ENCODE measurements at regions not wholly inside any gene's neighbourhood (a gene's known extent, or its start where the extent isn't known, plus 50 kb on each side); places are given as distances from the start of the nearest gene placed in this dataset.
A peak's percentile ranks its signal among the peaks of the same experiment; 100 is the strongest.

DNA sequence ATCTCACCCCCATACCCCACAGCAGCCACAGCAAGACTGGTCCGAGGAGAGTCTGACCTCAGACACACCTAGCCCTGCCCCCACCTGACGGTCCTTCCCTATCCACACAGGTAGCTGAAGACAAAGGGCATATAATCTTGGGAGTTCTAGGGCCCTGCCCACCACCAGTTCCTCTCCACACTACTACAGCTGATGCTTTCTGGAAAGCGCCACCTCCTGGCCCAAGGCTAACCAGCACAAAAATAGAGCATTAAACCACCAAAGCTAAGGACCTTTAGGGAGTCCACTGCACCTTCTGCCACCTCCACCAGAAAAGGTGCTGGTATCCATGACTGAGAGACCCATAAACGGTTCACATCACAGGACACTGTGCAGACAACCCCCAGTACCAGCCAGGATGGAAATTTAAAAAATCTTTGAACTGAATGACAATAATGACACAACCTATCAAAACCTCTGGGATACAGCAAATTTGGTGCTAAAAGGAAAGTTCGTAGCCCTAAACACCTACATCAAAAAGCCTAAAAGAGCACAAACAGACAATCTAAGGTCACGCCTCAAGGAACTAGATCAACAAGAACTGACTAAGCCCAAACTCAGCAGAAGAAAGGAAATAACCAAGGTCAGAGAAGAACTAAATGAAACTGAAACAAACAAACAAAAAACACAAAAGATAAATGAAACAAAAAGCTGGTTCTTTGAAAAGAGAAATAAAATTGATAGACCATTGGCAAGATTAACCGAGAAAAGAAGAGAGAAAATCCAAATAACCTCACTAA, 122.1 kb upstream of the TPRG1 start:
- DNase-seq (ENCODE audit: low spot score): no peak

GRCh38 chr3:189053322-189053721, 118.4 kb upstream of the TPRG1 start:
- DNase-seq (ENCODE audit: low spot score): no peak

DNA sequence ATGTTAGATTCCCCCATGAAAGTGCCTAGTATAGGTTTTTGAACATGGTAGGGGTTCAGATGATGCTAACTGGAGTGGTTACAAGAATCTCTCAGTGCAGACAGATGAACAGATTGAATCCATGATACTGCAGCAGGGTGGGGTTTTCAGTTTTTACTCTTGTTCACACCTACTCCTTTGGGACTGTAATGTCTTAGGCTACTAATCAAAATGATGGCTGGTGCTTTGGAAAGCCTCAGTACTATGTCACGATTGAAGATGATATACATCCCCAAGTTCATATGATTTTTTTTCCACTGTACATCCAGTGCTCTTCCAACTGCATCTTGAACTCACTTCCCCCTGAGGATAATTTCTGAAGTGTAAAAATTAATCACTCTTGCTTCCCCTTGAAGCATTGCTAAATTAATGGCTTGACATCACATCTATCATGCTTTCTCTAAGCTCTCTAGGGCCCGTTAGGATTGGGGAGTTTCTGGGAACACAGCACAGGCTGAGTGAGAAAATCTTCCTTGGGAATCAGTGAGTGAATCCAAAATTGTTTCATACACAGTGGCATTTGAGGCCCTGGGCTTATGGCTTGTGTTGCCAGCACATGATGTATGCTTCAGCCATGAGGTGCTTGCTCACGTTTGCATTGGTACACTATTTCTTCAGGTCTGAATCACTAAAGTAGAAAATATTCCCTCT, 115.0 kb upstream of the TPRG1 start:
- no peak for DNase-seq (ENCODE audit: low spot score)

DNA sequence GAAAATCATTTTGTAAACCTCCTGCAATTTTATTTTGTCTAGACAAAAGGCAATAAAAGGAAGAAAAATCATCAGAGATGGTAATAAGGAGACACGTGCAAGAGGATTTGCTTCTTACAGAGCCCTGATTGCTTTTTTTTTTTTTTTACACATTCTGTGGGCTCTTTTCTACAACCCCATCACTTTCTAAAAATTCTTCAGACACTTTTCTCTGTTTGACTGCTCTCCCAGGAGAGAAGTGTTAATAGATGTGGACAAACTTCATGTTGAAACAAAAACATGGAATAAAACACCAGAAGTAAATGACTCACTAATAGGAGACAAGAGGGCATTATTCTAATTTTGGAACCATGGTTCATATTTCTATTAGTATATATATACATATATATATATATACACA, 114.4 kb upstream of the TPRG1 start:
- DNase-seq (ENCODE audit: low spot score): no peak

DNA sequence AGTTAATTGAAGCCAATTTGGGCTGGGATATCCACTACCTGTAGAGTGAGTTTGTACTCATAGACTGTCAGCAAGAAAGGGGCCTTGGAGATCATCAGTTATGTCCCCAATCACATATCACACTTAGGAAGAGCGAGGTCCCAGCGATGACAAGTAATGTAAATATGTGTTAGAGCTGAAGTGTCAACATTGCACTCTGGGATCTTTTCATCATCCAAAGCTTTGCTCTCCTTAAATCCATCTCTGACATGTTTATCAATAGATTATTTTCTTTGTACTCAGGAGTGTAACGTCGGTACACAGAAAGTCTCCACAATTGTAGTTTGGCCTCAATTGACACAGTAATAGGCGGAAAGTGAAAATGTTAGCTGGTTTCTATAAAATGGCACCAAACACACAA, 113.7 kb upstream of the TPRG1 start:
- no peak for DNase-seq (ENCODE audit: low spot score)

DNA sequence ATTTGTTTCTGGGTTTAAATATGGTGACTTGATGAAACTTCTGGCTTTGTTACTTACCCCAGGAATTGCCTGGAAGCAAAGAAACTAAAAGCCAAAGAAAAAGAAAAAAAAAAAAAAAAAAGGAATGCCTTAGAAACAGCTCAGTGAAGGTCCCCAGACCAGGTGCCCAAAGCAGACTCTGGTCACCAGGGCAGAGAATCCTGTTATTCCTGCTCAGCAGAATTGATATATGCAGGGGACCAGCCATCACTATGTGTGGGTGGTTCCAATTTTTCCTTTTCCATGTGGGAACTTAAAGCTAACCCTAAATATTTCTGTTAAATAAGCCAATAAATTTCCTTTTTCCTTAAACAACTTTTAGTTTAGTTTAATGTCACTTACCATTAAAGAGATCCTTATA, 100.8 kb upstream of the TPRG1 start:
- no peak for DNase-seq (ENCODE audit: low spot score)

DNA sequence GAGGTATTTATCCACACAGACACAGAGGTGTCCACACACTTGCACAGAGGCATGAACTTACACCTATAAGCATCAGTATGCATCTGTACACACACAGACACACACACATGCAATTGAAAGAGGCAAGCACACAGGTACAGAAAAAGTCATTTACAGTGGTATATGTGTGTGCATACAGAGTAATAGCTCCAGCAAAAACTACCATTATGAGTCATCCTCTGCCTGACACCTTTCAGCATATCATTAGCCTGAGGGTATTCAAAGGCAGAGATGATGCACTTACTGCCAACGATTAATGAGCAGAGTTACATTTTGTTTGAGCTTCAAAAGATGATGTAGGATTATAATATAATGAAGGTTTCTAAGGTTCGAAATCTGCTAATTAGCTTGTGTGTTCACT, 100.3 kb upstream of the TPRG1 start:
- no peak for DNase-seq (ENCODE audit: low spot score)

DNA sequence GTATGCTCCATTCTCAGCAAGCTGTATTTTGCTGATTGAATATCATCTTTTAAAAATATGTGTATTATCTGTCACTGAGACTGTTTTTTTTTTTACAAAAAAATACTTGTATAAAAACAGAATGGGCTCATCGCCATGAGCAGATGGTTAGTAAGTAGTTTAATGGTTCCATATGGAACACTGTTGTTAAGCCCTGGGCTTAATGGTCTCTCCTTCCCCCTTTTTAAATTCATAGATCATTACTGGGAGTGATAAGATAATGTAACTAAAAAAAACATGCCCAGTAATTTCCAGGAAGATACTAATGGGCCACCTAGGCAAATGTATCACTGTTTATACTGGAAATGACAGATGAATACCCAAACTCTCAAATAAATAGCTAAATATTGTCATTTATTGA, 95.3 kb upstream of the TPRG1 start:
- DNase-seq (ENCODE audit: low spot score): no peak

- DNase-seq (ENCODE audit: low spot score): no peak
Observed at GRCh38 chr3:189080745-189081144, 91.0 kb upstream of the TPRG1 start.

- no peak for DNase-seq (ENCODE audit: low spot score)
Observed at GRCh38 chr3:189082666-189083427, 88.9 kb upstream of the TPRG1 start.

DNA sequence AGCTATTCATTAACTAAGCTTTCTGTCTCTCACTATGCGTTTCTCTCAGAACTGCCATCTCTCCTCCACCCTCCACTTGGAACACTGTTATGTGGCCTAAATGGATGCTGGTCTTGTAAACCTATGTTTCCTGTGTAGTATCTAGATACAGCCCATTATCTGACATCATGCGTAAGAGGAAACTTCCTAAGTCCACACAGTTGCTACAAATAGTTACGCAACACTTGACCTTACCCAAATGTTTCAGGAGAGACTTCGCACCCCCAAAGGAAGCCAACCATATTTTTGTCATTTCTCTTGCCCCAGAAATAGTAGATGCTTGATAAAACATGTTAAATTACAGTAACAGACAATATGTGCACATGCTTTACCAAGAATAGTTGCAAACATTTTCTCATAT, 87.2 kb upstream of the TPRG1 start:
- DNase-seq (ENCODE audit: low spot score): no peak

DNA sequence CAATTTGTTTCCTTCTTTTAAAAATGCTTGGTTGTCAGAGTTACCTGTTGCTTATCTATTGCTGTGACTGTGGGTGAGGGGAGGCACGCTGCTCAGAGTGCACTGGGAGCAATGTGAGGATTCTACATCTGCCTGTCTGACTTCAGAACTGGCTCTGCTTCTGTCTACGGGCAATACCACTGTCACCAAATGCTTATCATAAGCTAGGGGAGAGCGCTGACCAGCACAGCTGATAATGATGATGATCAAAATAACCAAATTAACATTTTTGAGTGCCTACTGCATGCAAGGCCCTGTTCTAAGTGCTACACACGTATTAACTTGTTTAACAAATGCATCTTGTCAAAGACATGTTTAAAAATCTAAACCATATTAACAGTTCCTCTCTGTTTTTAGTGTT, 79.2 kb upstream of the TPRG1 start:
- DNase-seq (ENCODE audit: low spot score): no peak

GRCh38 chr3:189094539-189094938, 77.2 kb upstream of the TPRG1 start:
- no peak for DNase-seq (ENCODE audit: low spot score)

DNA sequence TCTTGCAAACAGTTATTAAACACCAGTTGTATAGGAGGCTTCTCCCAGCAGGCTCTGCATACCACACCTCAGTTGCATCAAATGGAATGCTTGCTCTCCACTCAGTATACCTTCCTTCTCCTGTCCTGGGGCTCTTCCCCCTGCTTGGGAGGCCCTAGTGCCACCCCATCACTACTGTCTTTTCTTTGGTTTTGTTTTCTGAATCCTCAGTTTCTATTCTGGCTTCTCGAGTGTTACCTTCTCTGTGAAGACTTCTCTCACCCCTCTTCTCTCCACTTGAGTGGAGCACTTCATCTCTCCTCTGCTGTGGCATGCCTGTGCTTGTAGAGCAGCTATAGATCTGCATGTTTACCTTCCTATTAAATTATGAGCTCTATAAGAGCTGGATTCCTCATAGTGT, 75.7 kb upstream of the TPRG1 start:
- DNase-seq (ENCODE audit: low spot score): no peak

- peak; percentile 34 for DNase-seq (ENCODE audit: low spot score)
Observed at GRCh38 chr3:189099031-189099471, 72.7 kb upstream of the TPRG1 start.

GRCh38 chr3:189099505-189100290, 72.1 kb upstream of the TPRG1 start:
- peak; percentile 11 for DNase-seq (ENCODE audit: low spot score)

DNA sequence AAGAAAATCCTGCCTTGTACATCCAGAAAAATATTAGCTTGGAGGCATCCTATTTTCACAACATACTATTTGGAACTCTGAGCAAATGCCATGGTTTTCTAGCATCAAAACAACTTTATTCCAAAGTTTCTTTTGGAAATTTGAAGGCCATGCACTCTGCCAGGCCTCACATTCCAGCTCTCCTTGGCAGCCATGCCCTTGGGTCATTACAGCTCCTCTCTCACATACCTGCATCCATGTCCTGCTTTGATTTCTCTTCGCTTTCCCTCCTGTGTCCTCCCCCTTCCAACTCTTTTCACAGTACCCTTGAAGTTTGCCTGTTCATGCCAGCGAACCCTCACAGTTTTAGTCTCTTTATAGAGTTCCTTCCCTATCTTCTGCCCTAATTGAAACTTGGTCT, 70.9 kb upstream of the TPRG1 start:
- DNase-seq (ENCODE audit: low spot score): no peak

- DNase-seq (ENCODE audit: low spot score): no peak
Observed at GRCh38 chr3:189101594-189101993, 70.2 kb upstream of the TPRG1 start.

DNA sequence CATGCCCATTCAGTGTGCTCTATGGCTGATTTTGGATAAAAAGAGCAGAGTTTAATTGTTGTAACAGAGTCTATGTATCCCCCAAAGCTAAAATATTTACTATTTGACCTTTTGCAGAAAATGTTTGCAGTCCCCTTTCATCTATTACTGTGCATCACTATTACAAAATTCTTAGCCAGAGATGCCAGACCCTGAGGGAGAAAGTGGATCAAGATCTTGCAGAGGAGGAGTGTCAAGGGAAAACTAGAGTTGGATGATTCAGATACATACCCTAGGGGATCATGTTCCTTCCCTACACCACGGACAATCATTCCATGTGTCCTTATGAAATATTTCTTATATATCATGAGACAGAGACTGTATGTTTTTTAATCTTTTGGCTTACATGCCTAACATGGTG, 68.6 kb upstream of the TPRG1 start:
- DNase-seq (ENCODE audit: low spot score): no peak

- no peak for DNase-seq (ENCODE audit: low spot score)
Observed at GRCh38 chr3:189108067-189108466, 63.7 kb upstream of the TPRG1 start.

GRCh38 chr3:189108735-189109134, 63.0 kb upstream of the TPRG1 start:
- no peak for DNase-seq (ENCODE audit: low spot score)

- DNase-seq (ENCODE audit: low spot score): no peak
Observed at GRCh38 chr3:189109145-189109544, 62.6 kb upstream of the TPRG1 start.

All from mucosa of gallbladder (tissue), 1 donor.